Tibial nerve (tissue), 4 donors: ENCODE measurements at regions not wholly inside any gene's neighbourhood (a gene's known extent, or its start where the extent isn't known, plus 50 kb on each side); places are given as distances from the start of the nearest gene placed in this dataset.
"Not testable (repeated sequence)": the region's sequence is repeated elsewhere in the genome, so short reads cannot be mapped to it uniquely, and the experiment has no call there.

Experiments used
- DNase-seq, 2 donors: peaks; one replicate each; pipeline ENCODE4 v3.0.0-alpha.2; 2019; ENCODE audit warnings: low spot score in 2 of 2
- H3K27ac ChIP-seq, 4 donors: fragments of 200-600 bp; sonication (generic) in 3 of 4; one replicate each; pipeline ENCODE4 v1.5.1; 2017 to 2019; ENCODE audit warnings: mild to moderate bottlenecking in 1 of 4
- H3K27me3 ChIP-seq, 2 donors: fragments of 200-600 bp; sonication (generic) in 1 of 2; one replicate each; pipeline versions ENCODE4 v1.5.1 to v1.6.0; 2017 to 2019
- H3K36me3 ChIP-seq, 3 donors: fragments of 200-600 bp; sonication (generic); one replicate each; pipeline ENCODE4 v1.5.1; 2018 to 2019
- H3K4me1 ChIP-seq, 4 donors: fragments of 200-600 bp; sonication (generic) in 3 of 4; one replicate each; pipeline ENCODE4 v1.5.1; 2017 to 2019
- H3K4me3 ChIP-seq, 4 donors: fragments of 200-600 bp; sonication (generic) in 3 of 4; one replicate each; pipeline ENCODE4 v1.5.1; 2017 to 2019; ENCODE audit warnings: mild to moderate bottlenecking in 1 of 4, moderate library complexity in 1 of 4
- H3K9me3 ChIP-seq, 4 donors: fragments of 200-600 bp; sonication (generic) in 3 of 4; one replicate each; pipeline ENCODE4 v1.5.1; 2017 to 2019
- EP300 ChIP-seq, 2 donors: sonication (generic); formaldehyde crosslinking; IDR thresholded peaks; one replicate each; pipeline ENCODE4 v1.6.1; 2017; ENCODE audit warnings: antibody characterized with exemption in 2 of 2, mild to moderate bottlenecking in 1 of 2
- POLR2A ChIP-seq, 2 donors: fragments of 450-650 bp; IDR thresholded peaks; one replicate each; pipeline ENCODE4 v1.6.1; 2017; ENCODE audit warnings: antibody characterized with exemption in 2 of 2, mild to moderate bottlenecking in 2 of 2, moderate library complexity in 2 of 2
- WGBS, 2 donors: methylation state at CpG; one replicate each; pipeline ENCODE4 v1.1.5; 2018; 5-methylcytosine and 5-hydroxymethylcytosine counted together
- TF ChIP-seq, protein P1 (sequence below), 5 experiments: fragments of 200-600 bp in 3 of 5; fragments of 450-650 bp in 2 of 5; sonication (generic) in 3 of 5; IDR thresholded peaks; one replicate each; pipeline ENCODE4 v1.5.1; 2016 to 2019; ENCODE audit warnings: antibody characterized with exemption in 5 of 5, mild to moderate bottlenecking in 3 of 5, moderate library complexity in 2 of 5

DNA sequence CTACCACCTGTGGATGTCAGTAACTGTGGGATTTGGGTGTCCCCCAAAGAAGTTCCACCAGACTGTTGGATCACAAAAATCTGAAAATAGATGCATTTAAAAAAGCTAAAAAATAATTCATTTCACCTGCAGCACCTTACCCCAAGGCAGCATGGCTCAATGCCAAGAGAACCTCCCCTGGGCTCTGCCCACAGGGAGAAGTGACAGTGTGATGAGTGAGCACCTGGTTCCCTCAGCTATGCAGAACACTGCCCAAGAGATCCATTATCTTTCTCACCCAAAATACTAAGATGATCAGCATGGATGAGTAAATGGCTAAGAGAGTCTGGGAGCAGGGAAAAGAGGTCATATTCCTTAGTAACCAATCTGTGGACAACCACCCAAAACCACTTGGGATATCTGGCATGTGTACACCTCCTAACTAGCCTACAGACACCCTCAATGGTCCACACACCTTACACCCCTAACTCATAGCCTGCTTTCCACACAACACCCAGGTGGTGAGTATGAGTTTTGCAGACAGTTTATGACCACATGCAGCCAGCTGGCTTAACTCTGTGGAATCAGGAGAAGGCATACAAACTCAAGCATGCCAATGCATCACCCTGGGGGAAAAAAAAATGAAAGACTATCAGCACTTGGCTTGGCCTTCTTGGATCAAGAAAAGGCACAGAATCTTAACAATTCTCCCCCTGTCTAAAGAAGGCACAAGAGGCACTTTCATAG, 416.5 kb upstream of the SMIM31 start:
- Histone ChIP-seq H3K9me3 (peaks cover 0 to 19% (median 3%) of the 10 kb centered on the region in 4 donors), H3K4me1 (no peaks in the 10 kb centered on the region), H3K27me3 (no peaks in the 10 kb centered on the region), H3K4me3 (no peak overlapping the region), H3K36me3 (no peaks in the 10 kb centered on the region), H3K27ac (no peak overlapping the region)
- TF ChIP-seq POLR2A (IDR thresholded peaks at IDR 0.05): no peak
- no peak for TF ChIP-seq EP300 (IDR thresholded peaks at IDR 0.05)
- TF ChIP-seq, protein P1, sequence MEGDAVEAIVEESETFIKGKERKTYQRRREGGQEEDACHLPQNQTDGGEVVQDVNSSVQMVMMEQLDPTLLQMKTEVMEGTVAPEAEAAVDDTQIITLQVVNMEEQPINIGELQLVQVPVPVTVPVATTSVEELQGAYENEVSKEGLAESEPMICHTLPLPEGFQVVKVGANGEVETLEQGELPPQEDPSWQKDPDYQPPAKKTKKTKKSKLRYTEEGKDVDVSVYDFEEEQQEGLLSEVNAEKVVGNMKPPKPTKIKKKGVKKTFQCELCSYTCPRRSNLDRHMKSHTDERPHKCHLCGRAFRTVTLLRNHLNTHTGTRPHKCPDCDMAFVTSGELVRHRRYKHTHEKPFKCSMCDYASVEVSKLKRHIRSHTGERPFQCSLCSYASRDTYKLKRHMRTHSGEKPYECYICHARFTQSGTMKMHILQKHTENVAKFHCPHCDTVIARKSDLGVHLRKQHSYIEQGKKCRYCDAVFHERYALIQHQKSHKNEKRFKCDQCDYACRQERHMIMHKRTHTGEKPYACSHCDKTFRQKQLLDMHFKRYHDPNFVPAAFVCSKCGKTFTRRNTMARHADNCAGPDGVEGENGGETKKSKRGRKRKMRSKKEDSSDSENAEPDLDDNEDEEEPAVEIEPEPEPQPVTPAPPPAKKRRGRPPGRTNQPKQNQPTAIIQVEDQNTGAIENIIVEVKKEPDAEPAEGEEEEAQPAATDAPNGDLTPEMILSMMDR (IDR thresholded peaks at IDR 0.05): no peak
- no peak for DNase-seq

DNA sequence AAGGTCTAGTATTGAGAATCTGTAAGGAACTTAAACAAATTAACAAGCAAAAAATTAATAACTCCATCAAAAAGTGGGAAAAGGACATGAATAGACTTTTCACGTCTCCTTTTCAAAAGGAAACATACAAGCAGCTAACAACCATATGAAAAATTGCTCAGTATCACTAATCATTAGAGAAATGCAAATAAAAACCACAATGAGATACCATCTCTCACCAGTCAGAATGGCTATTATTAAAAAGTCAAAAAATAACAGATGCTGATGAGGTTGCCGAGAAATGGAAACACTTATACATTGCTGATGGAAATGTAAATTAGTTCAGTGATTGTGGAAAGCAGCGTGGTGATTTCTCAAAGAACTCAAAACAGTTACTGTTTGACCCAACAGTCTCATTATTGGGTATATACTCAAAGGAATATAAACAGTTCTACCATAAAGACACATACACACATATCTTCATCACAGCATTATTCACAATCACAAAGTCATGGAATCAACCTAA, 410.4 kb upstream of the SMIM31 start:
- Histone ChIP-seq H3K36me3 (no peaks in the 10 kb centered on the region), H3K9me3 (peaks cover 0 to 6% (median 3%) of the 10 kb centered on the region in 4 donors), H3K4me1 (no peaks in the 10 kb centered on the region), H3K27me3 (no peaks in the 10 kb centered on the region), H3K4me3 (no peak overlapping the region), H3K27ac (no peak overlapping the region)
- no peak for DNase-seq
- WGBS, 2 donors: 85 to 89% methylated on average over 3 of the region's 3 CpGs
- no peak for TF ChIP-seq EP300 (IDR thresholded peaks at IDR 0.05)
- TF ChIP-seq, protein P1 (IDR thresholded peaks at IDR 0.05): no peak
- no peak for TF ChIP-seq POLR2A (IDR thresholded peaks at IDR 0.05)

DNA sequence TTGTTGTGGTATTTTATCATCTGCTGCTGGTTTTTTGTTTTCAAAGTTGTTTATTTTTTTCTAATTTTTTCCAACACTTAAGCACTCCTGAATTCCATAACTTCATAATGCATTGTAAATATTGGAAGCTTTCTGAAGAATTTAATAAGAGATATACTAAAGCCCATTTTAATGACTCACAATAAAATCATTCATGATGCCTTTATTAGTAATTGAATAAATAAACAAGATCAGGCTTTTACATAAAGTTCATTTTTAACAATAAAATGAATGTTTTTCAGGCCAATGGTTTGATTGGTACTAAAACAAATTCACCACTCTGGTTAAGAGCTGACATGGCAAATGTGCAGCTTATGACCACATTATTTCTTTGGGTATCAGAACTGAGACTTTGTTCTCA, 408.2 kb upstream of the SMIM31 start:
- no peaks in the 10 kb centered on the region for H3K4me1 ChIP-seq
- no peaks in the 10 kb centered on the region for H3K36me3 ChIP-seq
- H3K27ac ChIP-seq: no peak overlapping the region
- DNase-seq: no peak
- no peak for TF ChIP-seq EP300 (IDR thresholded peaks at IDR 0.05)
- TF ChIP-seq POLR2A (IDR thresholded peaks at IDR 0.05): no peak
- TF ChIP-seq, protein P1 (IDR thresholded peaks at IDR 0.05): no peak
- peaks cover 0 to 6% (median 3%) of the 10 kb centered on the region in 4 donors for H3K9me3 ChIP-seq
- H3K27me3 ChIP-seq: no peaks in the 10 kb centered on the region
- H3K4me3 ChIP-seq: no peak overlapping the region

DNA sequence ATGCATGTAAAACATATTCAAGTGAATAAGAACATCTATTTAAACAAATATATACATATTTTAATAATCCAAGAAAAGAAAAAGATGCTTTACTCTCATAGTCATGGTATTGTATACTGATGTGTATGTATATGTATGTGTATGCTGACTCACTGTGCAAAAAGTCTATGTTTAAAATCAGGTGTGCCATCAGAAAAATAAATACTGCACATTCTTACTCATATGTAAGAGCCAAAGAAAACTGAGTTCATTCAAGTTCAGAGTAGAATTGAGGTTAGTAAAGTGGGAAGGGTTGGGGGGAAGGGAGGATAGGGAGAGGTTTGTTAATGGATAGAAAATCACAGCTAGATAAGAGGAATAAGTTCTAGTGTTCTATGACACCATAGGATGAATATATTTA, 403.9 kb upstream of the SMIM31 start:
- Histone ChIP-seq H3K9me3 (no peaks in the 10 kb centered on the region), H3K36me3 (no peaks in the 10 kb centered on the region), H3K4me1 (no peaks in the 10 kb centered on the region), H3K27me3 (no peaks in the 10 kb centered on the region), H3K4me3 (no peak overlapping the region), H3K27ac (no peak overlapping the region)
- no peak for DNase-seq
- TF ChIP-seq POLR2A (IDR thresholded peaks at IDR 0.05) (no peak), EP300 (IDR thresholded peaks at IDR 0.05) (no peak)
- TF ChIP-seq, protein P1 (IDR thresholded peaks at IDR 0.05): no peak

DNA sequence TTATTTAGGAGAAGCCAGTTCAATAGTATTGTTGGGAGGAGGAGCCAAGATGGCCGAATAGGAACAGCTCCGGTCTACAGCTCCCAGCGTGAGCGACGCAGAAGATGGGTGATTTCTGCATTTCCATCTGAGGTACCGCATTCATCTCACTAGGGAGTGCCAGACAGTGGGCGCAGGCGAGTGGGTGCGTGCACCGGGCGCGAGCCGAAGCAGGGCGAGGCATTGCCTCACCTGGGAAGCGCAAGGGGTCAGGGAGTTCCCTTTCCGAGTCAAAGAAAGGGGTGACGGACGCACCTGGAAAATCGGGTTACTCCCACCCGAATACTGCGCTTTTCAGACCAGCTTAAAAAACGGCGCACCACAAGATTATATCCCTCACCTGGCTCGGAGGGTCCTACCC, 403.2 kb upstream of the SMIM31 start:
- WGBS, 2 donors: 87 to 95% methylated on average over 9 to 24 of the region's 24 CpGs
- not testable (repeated sequence) for DNase-seq, H3K27me3 ChIP-seq, H3K36me3 ChIP-seq, H3K9me3 ChIP-seq, H3K27ac ChIP-seq, H3K4me1 ChIP-seq, H3K4me3 ChIP-seq
